ENCODE measurements at regions not wholly inside any gene's neighbourhood (a gene's known extent, or its start where the extent isn't known, plus 50 kb on each side); places are given as distances from the start of the nearest gene placed in this dataset.
A peak's percentile ranks its signal among the peaks of the same experiment; 100 is the strongest.

DNA sequence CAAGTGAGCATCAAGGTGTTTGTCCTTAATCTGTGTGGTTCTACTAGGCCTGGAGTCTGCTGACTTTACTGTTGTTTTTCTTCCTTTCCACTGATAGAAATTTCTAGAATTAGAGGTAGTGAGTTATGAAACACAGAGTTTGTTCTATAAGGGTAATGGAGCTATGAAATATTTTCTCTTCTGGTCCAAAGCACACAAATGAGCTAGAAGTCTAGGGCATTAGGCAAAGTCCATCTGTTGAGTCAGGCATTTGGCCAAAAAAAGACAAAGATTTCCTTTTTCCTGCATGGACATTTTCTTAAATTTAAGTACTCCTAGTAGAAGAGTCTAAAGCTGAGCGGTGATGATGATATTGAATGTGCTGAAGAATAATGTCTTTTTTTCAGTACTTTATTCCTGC, 174.3 kb upstream of the STXBP5 start:
- DNase-seq (ENCODE audit: low read depth, low spot score), result no peak

DNA sequence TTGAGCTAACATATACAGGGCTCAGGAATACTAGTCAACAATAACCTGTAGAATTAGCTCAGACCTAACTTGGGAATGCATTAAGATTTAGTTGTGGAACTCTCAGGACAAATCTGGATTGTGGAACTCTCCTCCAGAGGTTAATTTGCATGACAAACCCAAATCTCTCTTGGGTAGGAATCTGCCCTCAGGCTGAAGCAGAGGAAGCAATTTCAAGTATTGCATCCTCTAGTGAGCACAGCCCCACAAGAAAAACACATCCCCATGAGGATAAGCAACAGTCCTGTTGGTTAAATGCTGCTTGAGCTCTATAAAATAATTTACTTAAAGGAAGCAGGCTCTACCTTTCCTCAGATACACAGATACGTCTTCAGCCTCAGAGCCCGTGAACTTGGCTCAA, 170.9 kb upstream of the STXBP5 start:
- DNase-seq (ENCODE audit: low read depth, low spot score), result peak; percentile 47

DNA sequence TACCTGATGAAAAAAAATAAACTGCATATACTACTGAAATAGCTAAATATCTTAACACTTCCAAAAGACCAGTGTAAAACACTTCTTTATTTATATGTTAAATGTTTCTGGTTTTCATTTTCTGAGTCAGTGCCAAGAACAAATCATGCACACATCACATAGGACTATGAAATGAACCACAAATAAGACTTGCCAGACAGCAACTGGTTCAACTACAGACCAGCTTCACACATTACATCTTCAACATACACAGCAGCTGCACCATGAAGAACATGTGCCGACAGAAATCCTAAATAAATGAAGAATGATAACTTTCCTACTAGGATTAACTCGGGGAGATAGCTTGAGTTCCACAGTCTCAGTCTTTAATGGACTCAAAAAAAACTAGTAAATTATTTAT, 168.3 kb upstream of the STXBP5 start:
- DNase-seq (ENCODE audit: low read depth, low spot score), result no peak

DNA sequence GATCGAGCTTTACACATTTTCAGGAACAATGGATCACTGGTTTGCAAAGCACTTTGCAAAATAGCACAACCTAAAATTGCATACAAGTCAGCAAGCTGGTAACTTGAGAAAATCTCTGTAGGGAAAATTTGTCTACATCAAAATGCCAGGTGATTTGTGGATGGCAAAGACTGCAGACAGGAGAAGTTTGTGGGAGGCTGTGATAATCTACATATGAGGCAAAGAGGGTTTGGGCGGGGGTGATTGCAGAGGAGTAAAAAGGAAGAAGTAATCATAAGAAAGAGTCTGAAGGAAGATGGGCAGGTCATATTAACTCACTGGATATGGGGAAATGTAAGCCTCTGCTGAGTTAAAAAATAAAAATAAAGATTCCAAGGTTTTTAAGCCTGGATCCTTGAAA, 166.3 kb upstream of the STXBP5 start:
- DNase-seq (ENCODE audit: low read depth, low spot score), result no peak

DNA sequence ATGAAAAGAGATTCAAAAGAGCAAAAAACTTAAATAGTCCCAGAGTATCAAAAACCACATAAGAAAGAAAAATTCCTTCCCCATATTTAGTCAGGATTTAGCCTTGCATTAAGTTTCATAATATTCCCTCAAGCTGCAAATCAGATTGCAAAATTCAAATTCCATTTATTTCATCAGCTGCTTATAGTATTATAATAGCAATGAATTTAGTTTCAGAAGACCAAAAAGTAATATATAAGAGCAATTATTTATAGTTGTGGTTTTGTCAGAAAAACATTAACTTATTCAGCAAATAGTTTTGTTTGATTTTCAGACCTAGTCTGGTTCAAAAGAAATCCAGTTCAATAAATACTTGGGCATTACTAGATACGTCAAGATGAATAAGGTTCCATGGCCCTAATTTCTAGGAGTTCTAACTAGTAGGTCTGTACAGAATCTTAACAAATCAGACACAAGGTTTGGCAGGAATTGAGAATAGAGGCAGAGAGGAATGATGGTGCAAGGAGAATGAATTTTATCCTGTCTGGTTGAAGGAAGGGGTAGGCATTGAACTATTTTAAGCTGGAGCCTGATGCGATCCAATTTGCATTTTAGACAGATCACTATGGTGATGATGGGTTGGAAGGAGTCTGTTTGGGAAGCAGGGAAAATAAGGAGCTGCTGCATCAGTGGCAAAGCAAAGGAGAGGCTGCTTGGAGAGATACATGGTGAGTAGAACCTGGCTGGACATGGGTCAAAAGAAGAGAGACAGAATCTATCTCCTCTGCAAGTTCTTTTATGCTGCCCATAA, 163.9 kb upstream of the STXBP5 start:
- no peak for DNase-seq (ENCODE audit: low read depth, low spot score)

DNA sequence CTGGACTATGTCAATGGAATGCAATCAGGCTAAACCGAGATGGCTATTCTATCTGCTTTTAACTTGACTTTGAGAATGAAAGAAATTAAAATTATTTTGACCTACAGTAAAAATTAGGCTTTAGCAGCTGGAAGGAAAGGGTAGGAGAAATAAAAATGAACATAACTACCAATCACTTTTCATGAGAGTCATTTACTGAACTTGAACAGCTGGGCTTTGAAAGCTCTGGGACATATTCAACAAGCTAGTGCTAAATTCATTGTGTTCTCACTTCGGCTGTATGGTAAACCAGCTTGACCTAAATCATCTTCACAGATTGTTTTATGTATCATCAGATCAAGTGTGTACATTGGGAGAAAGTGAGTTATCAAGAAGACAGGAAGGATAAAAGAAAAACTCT, 161.5 kb upstream of the STXBP5 start:
- no peak for DNase-seq (ENCODE audit: low read depth, low spot score)

DNA sequence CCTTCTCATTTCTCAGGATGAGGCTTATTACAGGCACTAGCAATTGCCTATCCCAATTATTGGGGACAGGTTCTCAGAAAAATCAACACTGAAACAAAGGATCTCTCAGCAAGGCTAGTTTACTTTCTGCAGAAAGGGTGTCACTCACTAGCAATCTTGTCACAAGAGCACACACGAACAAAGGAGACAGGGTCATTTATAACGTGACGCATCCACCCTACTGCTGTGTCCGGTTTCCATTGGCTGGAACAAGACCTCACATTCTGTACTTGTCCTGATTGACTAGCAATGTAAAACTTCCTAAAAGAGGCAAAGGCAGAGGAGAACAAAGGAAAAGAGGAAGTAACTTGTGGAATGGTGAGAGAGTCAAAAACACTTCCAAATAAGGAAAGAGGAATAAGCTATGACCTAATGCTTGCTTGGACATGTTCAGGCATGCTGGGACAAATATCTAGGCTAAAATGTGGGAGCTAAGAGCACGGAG, 160.2 kb upstream of the STXBP5 start:
- no peak for DNase-seq (ENCODE audit: low read depth, low spot score)

DNA sequence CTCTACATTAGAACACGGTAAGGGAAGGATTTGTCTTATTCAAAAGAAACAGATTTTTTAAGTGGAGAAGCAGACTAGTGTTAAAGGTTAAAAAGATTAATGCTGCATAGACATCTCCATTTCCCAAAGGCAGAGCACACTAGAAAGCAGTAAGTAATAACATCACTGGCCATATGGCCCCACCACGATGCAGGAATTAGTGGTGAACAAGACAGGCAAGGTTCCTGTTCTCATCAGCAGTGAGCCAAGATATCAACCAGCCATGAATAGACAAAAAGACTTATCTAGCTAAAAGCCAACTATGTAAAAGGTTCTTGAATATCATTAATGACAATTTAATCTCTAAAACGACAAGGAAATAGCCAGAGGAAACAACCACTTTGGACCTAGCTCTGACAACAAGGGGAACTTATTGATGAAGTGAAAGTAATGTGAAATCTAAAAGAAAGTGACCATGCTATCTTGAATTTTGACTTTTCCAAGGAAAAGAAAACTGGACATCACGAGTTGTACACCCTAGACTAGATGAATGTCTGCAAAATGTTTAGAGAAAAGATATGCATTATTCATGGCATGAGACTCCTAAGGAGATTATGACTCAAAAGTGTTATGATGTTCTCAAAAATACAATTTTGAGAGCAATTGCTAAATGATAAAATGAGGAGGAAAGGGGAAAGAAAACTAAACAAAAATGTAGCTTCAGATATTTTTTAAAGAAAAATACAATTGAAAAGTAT, 157.9 kb upstream of the STXBP5 start:
- DNase-seq (ENCODE audit: low read depth, low spot score), result no peak

DNA sequence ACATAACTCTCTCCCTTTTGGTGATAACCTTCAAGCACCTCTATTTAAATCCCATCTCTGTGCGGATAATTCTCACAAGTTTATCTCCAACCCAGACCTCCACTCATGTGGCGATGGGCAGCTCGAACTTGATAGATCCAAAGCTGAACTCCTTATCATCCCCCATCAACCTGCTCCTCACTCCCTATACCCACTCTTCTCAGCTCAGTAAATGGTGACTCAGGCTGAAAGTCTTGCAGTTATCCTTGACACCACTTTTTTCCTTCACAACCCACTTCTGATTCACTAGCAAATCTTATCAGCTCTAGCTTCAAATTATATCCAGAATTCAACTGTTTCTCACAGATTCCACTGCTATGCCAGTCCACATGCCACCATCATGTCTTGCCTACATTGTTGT, 155.3 kb upstream of the STXBP5 start:
- no peak for DNase-seq (ENCODE audit: low read depth, low spot score)

DNA sequence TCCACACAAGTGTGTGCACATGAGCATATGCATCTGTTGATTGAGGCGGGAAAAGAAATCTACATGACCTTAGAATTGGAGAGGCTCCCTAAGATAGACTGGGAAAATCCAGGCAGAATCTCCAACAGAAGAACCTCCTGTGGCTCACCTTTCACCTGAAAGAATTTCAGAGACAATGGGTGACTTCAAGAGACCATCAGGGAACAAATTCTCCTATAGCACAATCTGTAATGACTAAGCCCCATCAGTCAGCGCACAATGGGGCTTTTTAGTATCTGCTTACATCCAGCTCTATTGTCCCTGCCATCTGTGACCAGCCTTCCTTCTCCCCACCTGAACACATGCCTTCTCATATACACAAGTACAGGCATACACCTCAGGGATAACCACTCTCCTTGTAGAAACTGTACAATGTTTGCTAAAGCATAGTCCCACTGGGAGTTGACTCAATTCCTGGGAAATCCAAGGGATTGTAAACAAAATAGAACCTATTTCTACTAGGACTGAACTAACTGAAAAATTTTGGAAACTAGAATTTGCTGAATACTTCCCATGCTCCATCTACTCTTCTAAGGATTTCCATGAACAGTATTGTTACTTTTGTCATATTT, 150.8 kb upstream of the STXBP5 start:
- DNase-seq (ENCODE audit: low read depth, low spot score), result peak; percentile 68

DNA sequence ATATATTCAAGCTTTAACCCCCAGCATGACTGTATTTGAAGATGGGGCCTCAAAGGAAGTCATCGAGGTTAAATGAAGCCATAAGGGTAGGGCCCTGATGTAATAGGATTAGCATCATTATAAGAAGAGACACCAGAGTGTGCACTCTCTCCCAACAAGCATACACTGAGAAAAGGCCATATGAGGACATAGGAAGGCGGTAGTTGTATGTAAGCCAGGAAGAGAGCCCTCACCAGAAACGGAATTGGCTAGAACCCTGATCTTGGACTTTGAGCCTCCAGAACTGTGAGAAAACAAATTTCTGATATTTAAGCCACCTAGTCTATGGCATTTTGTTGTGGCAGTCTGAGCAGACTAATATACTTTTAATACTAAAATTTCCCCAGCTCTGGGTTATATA, 150.1 kb upstream of the STXBP5 start:
- no peak for DNase-seq (ENCODE audit: low read depth, low spot score)

DNA sequence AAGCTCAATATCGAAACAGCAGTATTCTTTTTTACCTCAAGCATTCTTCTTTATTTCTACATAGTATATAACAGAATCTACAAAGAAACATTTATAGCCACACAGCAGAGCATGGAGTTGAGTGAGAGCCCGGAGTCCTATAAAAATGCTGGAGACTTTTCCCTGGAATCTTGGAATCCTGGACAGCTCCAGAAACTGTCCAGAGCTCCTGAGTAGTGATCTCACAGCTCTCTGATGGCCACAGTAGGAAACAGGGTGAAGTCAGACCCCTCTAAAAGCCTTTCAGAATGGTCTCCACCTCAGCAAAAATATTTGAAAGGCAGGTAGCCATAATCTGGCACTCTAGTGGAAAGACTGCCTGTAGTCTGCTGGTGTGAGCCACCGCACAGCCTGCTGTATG, 149.3 kb upstream of the STXBP5 start:
- DNase-seq (ENCODE audit: low read depth, low spot score), result no peak

DNA sequence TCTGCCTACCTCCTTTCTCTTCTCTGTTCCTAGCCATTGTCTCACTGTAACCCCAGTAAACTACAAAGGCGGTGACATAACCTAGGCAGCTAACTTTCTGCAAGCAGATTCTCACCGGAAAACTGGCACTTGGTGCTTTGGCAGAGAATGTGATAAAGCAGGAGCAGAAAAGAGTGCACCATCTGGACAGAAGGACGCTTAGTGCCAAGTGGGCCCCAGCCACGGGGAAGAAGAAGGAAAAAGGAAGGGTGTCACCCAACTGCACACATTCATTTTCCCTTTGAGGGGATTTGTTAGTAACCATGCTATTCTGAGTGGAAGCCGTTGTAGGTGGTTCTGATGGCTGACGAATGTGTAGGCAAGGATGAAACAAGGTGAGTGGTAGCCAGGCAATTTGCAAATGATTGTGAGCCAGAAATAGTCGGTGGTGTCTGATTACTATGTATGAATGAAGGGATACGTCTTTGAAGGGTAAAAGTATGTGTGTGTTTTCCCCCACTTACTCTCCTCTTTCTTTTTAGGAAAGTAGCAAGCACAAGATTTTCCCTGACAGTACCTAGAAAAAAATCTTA, 148.3 kb upstream of the STXBP5 start:
- DNase-seq (ENCODE audit: low read depth, low spot score), result no peak

DNA sequence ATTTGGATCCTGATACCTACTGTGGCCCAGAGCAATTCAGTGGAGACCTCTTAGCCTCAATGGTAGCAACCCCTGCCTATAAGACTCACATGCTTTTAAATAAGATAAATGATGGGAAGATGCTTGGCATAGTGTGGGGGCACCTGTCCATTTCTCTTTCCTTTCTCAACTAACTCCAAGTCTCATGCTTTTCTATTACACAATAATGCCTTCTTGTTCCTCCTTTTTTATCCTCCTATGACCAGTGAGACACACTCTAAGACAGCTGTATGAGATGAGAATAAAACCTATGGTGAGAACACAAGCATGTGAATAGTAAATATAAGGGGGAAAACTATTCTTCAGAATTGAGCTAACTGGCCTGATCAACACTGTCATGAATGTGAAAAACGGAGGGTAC, 147.0 kb upstream of the STXBP5 start:
- no peak for DNase-seq (ENCODE audit: low read depth, low spot score)

DNA sequence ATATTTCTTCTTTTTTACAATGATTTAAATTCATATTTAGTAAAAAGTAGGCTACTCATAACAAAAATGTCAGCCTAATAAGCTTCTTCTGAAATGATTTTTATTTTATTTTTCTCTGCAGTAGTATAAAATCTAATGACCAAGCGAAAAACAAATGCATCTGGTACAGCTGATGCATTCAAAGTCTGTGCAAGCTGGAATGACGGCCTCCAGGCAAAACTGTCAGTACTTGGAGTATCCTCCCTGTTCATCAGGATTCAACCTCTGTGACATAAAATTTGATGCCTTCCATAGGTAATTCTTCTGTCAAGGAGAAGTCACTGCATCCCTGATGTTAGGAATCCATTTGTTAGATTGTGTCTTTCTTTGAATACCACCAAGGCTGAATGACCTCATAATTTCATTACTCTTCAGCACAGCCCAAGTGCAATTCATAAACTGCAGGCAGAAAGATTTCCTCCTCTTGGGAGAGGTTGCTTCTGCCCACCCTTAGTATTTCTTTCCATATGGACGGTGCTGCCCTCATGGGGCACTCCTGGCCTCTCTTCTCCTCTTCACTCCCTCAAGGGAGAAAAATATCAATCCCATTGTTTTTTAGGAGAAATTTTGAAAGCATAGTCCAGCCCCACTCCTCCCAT, 146.4 kb upstream of the STXBP5 start:
- DNase-seq (ENCODE audit: low read depth, low spot score), result no peak

DNA sequence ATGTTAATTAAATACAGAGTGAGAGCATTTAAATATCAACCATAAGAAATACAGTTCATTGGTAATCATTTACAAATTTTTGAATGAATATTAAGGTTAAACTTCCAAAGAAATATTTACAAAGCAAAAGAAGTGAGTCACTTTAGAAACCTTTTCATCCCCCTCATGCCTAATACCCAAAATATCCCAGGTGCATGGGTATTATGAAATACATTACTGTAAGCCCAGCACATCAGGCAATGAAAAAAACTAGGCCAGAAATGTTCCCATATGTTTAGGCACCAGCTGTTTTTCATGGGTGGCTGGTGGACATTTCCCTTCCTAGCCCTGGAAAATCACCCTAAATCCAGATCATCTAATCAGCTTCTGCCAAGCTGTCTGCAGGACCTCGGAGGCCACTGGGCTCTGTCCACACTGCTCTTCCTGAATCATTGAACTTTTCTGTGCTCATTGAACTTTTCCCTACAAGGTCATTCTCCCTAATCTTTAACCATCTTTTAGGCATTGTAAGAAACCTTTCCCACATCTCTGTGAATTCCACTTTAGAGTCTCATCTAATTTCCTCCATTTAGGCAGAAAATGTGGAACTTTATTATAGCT, 145.3 kb upstream of the STXBP5 start:
- DNase-seq (ENCODE audit: low read depth, low spot score), result no peak

DNA sequence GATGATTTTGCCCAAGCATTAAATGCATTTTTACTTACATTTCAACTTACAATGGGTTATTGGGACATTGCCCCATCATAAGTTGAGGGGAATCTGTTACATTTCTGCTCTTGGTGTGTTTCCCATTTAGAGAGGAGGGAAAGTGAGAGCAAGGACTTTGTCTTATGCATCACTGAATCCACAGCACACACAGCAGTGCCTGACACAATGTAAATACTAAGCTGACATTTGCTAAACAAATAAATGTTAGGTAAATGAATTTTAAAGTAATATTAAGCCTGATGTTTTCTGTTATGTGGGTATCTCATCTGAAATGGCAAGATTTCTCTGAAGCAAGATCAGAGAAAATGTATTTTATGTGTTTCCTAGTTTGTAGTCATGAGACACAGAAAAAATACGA, 143.6 kb upstream of the STXBP5 start:
- DNase-seq (ENCODE audit: low read depth, low spot score), result no peak

DNA sequence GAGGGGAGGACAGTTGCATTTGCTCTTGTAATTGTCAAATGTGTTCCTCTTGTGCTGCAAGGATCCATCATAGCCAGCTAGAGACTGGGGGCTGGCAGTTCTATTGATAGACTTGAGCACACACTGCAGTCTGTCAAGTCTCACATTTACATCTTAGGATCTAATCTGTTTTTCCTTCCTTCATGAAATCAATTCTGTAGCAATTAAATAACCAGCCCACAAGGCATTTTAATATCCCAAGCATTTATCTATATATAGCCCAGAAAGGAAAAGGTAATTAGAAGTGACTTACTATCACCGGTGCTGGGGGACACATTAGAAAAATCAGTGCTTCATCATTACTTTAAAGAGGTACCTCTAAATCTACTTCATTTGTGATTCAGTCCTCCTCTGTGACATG, 143.0 kb upstream of the STXBP5 start:
- no peak for DNase-seq (ENCODE audit: low read depth, low spot score)

DNA sequence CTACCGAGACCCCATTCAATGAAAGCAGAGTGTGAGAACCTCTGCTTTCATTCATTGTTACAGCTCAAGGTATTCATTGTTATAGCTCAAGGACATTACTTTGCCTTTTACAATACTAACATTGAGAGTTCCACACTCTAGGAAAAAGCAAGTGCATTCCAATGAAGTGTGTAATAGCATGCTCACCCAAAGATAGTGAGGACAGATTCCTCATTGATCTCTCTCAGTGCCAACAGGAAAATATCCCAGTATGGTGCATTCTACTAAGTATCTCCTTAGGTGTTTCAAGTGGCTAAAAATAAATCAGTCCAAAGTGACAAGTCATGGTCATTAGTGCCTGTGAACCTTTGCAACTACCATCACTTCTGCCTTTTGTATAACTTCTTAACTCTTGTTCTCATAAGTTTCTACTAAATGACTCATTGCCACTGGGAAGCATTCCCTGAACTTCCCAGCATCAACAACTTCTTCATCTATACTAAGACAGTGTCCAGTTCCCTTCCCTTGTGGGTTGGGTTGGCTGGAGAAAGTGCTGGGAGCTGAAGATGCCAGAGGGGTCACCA, 140.7 kb upstream of the STXBP5 start:
- no peak for DNase-seq (ENCODE audit: low read depth, low spot score)

DNA sequence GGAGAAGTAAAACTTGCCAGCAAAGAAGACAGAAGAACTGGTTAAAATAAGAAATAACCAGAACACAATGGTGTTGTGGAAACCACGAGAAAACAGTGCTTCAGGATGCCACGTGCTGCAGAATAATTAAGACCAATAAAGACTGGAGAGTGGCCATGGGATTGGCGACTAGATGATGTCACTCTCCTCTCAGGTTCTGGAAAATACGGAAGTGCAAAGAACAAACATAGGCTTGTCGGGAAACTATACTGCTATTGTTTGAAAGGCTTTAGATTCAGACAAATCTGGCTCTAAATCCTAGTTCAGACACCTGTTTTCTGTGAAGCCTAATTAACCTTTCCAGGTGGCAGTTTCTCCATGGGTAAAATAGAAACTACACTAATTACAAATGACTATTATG, 138.4 kb upstream of the STXBP5 start:
- DNase-seq (ENCODE audit: low read depth, low spot score), result no peak

DNA sequence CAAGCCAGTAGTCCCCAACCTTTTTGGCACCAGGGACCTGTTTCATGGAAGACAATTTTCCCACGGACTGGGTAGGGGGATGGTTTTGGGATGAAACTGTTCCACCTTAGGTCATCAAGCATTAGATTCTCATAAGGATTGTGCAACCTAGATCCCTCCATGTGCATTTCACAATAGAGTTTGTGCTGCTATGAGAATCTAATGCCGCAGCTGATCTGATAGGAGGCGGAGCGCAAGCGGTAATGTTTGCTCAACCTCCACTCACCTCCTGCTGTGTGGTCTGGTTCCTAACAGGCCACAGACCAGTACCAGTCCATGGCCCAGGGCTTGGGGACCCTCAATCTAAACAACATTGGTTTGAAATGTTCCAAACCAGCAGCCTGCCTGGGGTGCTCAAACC, 137.0 kb upstream of the STXBP5 start:
- no peak for DNase-seq (ENCODE audit: low read depth, low spot score)
